ENCODE measurements at regions not wholly inside any gene's neighbourhood (a gene's known extent, or its start where the extent isn't known, plus 50 kb on each side); places are given as distances from the start of the nearest gene placed in this dataset.
"Not testable (repeated sequence)": the region's sequence is repeated elsewhere in the genome, so short reads cannot be mapped to it uniquely, and the experiment has no call there.

- CTCF ChIA-PET = no interaction called here
- POLR2A ChIA-PET = no interaction called here
- ATAC-seq (no peak), DNase-seq (ENCODE audit: low read depth in 1 of 2, low spot score in 1 of 2) (no peak), FAIRE-seq (no peak)
- TF ChIP-seq PBX3 (IDR thresholded peaks at IDR 0.05) (no peak), HDAC2 (IDR thresholded peaks at IDR 0.05) (no peak), EHF (CRISPR knock-in tag; IDR thresholded peaks at IDR 0.05) (no peak), EP300 (IDR thresholded peaks at IDR 0.05) (no peak), RCOR1 (IDR thresholded peaks at IDR 0.05; ENCODE audit: low read depth, low read length) (no peak), BCL3 (IDR thresholded peaks at IDR 0.05) (no peak), HEYL (CRISPR knock-in tag; IDR thresholded peaks at IDR 0.05) (no peak), CEBPB (IDR thresholded peaks at IDR 0.05) (no peak), POLR2A (IDR thresholded peaks at IDR 0.05; ENCODE audit: low read length) (no peak), GATA3 (IDR thresholded peaks at IDR 0.05; ENCODE audit: borderline replicate concordance) (no peak), CHD4 (IDR thresholded peaks at IDR 0.05; ENCODE audit: borderline replicate concordance) (no peak), MAZ (IDR thresholded peaks at IDR 0.05; ENCODE audit: borderline replicate concordance, low read depth, low read length) (no peak), ZFP36 (IDR thresholded peaks at IDR 0.05; ENCODE audit: borderline replicate concordance, partially characterized antibody) (no peak), HMGXB4 (CRISPR knock-in tag; IDR thresholded peaks at IDR 0.05; ENCODE audit: borderline replicate concordance) (no peak), MYC (IDR thresholded peaks at IDR 0.05; ENCODE audit: borderline replicate concordance, low read length) (no peak)
- H3K4me1 ChIP-seq = no peaks in the 10 kb centered on the region
- WGBS (ENCODE audit: missing lambda C conversion rate) = 0% methylated on average over 3 of the region's 3 CpGs
- H3K4me3 ChIP-seq = no peak overlapping the region
- H3K27ac ChIP-seq = no peak overlapping the region
- no peaks in the 10 kb centered on the region for H3K9me3 ChIP-seq
- H3K4me2 ChIP-seq = no peak overlapping the region
These were observed 436.6 kb downstream of the MRPL39 start for GRCh38 chr21:25170681-25171080.

- ChIA-PET CTCF (no interaction called here), POLR2A (no interaction called here)
- Histone ChIP-seq H3K4me3 (no peak overlapping the region), H3K27ac (no peak overlapping the region), H3K4me1 (no peaks in the 10 kb centered on the region), H3K4me2 (no peak overlapping the region), H3K9me3 (no peaks in the 10 kb centered on the region)
- ATAC-seq (no peak), DNase-seq (ENCODE audit: low read depth in 1 of 2, low spot score in 1 of 2) (no peak), FAIRE-seq (no peak)
- TF ChIP-seq ELK1 (IDR thresholded peaks at IDR 0.05; ENCODE audit: low read depth, low read length) = no peak
- TF ChIP-seq TP53 (CRISPR knock-in tag; IDR thresholded peaks at IDR 0.05) = no peak
- TF ChIP-seq ZSCAN20 (CRISPR knock-in tag; IDR thresholded peaks at IDR 0.05) = no peak
- no peak for TF ChIP-seq MYC (IDR thresholded peaks at IDR 0.05; ENCODE audit: borderline replicate concordance, low read length)
- no peak for TF ChIP-seq ZNF302 (CRISPR knock-in tag; IDR thresholded peaks at IDR 0.05)
- no peak for TF ChIP-seq MAZ (IDR thresholded peaks at IDR 0.05; ENCODE audit: borderline replicate concordance, low read depth, low read length)
- TF ChIP-seq RCOR1 (IDR thresholded peaks at IDR 0.05; ENCODE audit: low read depth, low read length) = no peak
- no peak for TF ChIP-seq NPAS2 (CRISPR knock-in tag; IDR thresholded peaks at IDR 0.05; ENCODE audit: borderline replicate concordance)
- TF ChIP-seq CBX8 (IDR thresholded peaks at IDR 0.05) = no peak
- no peak for TF ChIP-seq USF2 (IDR thresholded peaks at IDR 0.05)
- TF ChIP-seq POLR2A (IDR thresholded peaks at IDR 0.05; ENCODE audit: low read length) = no peak
- TF ChIP-seq HDAC2 (IDR thresholded peaks at IDR 0.05) = no peak
- TF ChIP-seq BCL3 (IDR thresholded peaks at IDR 0.05) = no peak
- no peak for TF ChIP-seq EP300 (IDR thresholded peaks at IDR 0.05)
- no peak for TF ChIP-seq RAD21 (conservative IDR thresholded peaks at IDR 0.05 in 1 of 2, IDR thresholded peaks at IDR 0.05 in 1 of 2)
- WGBS (ENCODE audit: missing lambda C conversion rate) = 0% methylated on average over 1 of the region's 1 CpG
These were observed 437.9 kb downstream of the MRPL39 start for GRCh38 chr21:25169370-25169769.

GRCh38 chr21:25166904-25167303 lies 440.4 kb downstream of the MRPL39 start:
- POLR2A ChIA-PET; H3K27ac ChIP-seq; DNase-seq (ENCODE audit: low read depth in 1 of 2, low spot score in 1 of 2); ATAC-seq; H3K4me1 ChIP-seq; CTCF ChIA-PET; FAIRE-seq; H3K4me3 ChIP-seq; H3K9me3 ChIP-seq; H3K4me2 ChIP-seq: not testable (repeated sequence)
- 0% methylated on average over 1 of the region's 1 CpG for WGBS (ENCODE audit: missing lambda C conversion rate)

Measured in A549 (cell line).